Sigmoid colon (tissue), 3 donors: ENCODE measurements at regions not wholly inside any gene's neighbourhood (a gene's known extent, or its start where the extent isn't known, plus 50 kb on each side); places are given as distances from the start of the nearest gene placed in this dataset.

Experiments used
- POLR2A ChIP-seq, 2 donors: fragments of 450-650 bp; IDR thresholded peaks; one replicate each; pipeline ENCODE4 v1.6.1; 2016; ENCODE audit warnings: antibody characterized with exemption in 2 of 2, mild to moderate bottlenecking in 2 of 2, moderate library complexity in 2 of 2
- TF ChIP-seq, protein P1 (sequence below), 4 experiments: fragments of 450-650 bp in 3 of 4; fragments of 200-600 bp in 1 of 4; IDR thresholded peaks; one replicate each; pipeline ENCODE4 v1.5.1; 2016 to 2019; ENCODE audit warnings: antibody characterized with exemption in 4 of 4, mild to moderate bottlenecking in 3 of 4, moderate library complexity in 2 of 4

DNA sequence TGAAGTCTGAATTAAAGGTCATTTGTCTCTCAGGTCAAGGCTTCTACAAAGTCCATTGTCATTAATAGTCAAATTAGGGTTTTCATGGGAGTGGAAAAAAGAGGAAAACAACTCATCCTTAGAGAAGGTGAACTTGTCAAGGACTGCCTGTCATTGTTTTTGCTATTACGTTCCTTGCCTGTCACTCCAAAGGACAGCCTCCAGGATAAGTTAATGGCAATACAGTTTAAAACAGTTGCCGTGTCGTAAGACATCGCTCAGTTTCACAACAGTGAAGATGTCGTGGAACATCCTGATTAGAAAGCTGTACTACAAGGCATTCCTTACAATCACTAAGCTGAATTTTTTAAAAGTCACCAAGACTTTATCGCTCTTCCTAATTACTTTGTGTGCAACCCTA, 466.8 kb upstream of the SMIM31 start:
- TF ChIP-seq, protein P1, sequence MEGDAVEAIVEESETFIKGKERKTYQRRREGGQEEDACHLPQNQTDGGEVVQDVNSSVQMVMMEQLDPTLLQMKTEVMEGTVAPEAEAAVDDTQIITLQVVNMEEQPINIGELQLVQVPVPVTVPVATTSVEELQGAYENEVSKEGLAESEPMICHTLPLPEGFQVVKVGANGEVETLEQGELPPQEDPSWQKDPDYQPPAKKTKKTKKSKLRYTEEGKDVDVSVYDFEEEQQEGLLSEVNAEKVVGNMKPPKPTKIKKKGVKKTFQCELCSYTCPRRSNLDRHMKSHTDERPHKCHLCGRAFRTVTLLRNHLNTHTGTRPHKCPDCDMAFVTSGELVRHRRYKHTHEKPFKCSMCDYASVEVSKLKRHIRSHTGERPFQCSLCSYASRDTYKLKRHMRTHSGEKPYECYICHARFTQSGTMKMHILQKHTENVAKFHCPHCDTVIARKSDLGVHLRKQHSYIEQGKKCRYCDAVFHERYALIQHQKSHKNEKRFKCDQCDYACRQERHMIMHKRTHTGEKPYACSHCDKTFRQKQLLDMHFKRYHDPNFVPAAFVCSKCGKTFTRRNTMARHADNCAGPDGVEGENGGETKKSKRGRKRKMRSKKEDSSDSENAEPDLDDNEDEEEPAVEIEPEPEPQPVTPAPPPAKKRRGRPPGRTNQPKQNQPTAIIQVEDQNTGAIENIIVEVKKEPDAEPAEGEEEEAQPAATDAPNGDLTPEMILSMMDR (IDR thresholded peaks at IDR 0.05) = no peak
- TF ChIP-seq POLR2A (IDR thresholded peaks at IDR 0.05) = no peak
